HEK293 (cell line): ENCODE measurements at regions not wholly inside any gene's neighbourhood (a gene's known extent, or its start where the extent isn't known, plus 50 kb on each side); places are given as distances from the start of the nearest gene placed in this dataset.

Source experiments
- REPIN1 ChIP-seq: fragments of 450-650 bp; formaldehyde crosslinking; IDR thresholded peaks from 2 replicates; pipeline ENCODE4 v1.5.1; 2017; ENCODE audit warnings: missing biosample characterization, missing genetic modification characterization, low read depth
- ZBTB21 ChIP-seq: fragments of 450-650 bp; formaldehyde crosslinking; IDR thresholded peaks from 2 replicates; pipeline ENCODE4 v1.5.1; 2017; ENCODE audit warnings: missing biosample characterization, missing genetic modification characterization
- ZNF362 ChIP-seq: fragments of 450-650 bp; formaldehyde crosslinking; IDR thresholded peaks from 2 replicates; pipeline ENCODE4 v1.5.1; 2016; ENCODE audit warnings: missing biosample characterization, missing genetic modification characterization
- TF ChIP-seq, protein P1 (sequence below): fragments of 450-650 bp; formaldehyde crosslinking; IDR thresholded peaks from 2 replicates; pipeline ENCODE4 v1.5.1; 2016; ENCODE audit warnings: missing biosample characterization, missing genetic modification characterization

DNA sequence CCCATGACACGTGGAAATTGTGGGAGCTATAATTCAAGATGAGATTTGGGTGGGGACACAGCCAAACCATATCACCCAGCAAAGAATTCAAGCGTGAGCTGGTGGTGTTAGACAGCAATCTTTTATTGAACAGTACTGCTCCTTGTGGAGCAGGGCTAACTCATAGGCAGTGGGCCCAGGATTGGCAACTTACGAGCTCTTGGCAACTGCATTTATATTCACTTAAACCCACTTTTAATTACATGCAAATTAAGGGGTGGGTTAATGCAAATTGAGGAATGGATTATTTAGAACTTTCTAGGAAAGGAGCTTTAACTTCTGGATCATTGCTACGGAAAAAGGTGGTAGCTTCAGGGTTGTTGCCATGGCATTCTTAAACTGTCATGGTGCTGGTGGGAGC is 135.6 kb upstream of the KAZN start:
- TF ChIP-seq, protein P1, sequence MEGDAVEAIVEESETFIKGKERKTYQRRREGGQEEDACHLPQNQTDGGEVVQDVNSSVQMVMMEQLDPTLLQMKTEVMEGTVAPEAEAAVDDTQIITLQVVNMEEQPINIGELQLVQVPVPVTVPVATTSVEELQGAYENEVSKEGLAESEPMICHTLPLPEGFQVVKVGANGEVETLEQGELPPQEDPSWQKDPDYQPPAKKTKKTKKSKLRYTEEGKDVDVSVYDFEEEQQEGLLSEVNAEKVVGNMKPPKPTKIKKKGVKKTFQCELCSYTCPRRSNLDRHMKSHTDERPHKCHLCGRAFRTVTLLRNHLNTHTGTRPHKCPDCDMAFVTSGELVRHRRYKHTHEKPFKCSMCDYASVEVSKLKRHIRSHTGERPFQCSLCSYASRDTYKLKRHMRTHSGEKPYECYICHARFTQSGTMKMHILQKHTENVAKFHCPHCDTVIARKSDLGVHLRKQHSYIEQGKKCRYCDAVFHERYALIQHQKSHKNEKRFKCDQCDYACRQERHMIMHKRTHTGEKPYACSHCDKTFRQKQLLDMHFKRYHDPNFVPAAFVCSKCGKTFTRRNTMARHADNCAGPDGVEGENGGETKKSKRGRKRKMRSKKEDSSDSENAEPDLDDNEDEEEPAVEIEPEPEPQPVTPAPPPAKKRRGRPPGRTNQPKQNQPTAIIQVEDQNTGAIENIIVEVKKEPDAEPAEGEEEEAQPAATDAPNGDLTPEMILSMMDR (tag by site-specific recombination) = no peak
- TF ChIP-seq ZBTB21 (tag by site-specific recombination) (no peak), REPIN1 (tag by site-specific recombination) (no peak), ZNF362 (tag by site-specific recombination) (no peak)
